Brain pericyte (primary cell): ENCODE measurements at regions not wholly inside any gene's neighbourhood (a gene's known extent, or its start where the extent isn't known, plus 50 kb on each side); places are given as distances from the start of the nearest gene placed in this dataset.

ENCODE experiments used
- DNase-seq: peaks from one replicate; pipeline ENCODE4 v3.0.0-alpha.2; 2012; ENCODE audit warnings: low read depth, low spot score

- DNase-seq: no peak
These were observed 379.2 kb upstream of the MIR17HG start for GRCh38 chr13:90968166-90968904.

GRCh38 chr13:90974249-90974975 lies 373.1 kb upstream of the MIR17HG start:
- no peak for DNase-seq

DNA sequence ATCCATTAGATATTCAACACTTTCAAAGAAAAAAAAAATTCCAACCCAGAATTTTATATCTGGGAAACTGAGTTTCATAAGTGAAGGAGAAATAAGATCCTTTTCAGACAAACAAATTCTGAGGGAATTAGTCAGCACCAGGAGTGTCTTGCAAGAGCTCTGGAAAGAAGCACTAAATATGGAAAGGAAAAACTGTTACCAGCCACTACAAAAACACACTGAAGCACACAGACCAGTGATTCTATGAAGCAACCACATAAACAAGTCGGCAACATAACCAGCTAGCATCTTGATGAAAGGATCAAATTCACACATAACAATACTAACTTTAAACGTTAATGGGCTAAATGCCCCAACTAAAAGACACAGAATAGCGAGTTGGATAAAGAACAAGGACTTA lies 368.4 kb upstream of the MIR17HG start:
- DNase-seq: no peak

DNA sequence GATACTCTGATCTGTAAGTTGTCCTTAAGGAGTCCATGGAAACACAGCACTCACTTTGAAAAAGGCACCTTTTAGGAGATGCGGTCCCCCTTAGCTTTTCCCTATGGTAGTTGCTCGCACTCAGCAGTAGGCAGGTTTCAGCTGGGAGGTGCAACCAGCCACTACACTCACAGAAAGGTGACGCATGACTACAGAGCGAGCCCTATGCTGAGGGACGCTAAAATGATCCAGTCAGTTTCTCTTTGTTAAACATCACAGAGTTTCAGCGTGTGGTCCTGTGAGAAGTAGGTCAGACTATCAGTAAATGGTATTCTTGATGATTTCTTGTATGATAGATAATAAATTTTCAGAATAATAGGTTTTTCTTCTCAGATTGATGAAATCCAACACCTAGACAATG lies 362.7 kb upstream of the MIR17HG start:
- no peak for DNase-seq

DNA sequence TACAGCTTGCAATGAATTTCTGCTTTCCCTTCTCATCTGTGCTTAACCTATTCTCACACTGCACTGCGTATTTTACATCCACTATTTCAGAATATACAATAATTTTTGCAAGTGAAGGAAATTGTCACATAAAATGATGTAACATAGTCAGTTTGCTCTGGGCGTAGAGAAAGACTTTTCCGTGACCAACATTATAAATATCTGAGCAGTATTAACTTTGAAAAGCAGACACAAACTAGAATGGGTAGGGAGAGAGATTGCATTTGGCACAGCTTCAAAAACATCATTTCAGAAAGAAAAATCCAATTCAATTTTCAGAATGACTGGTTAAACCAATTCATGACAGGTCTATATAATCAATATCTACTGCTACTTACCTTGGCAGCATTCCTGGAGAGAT lies 352.5 kb upstream of the MIR17HG start:
- DNase-seq: no peak

- no peak for DNase-seq
These were observed 351.9 kb upstream of the MIR17HG start for GRCh38 chr13:90995614-90996013.

- no peak for DNase-seq
These were observed 349.5 kb upstream of the MIR17HG start for GRCh38 chr13:90997951-90998350.

- DNase-seq: no peak
These were observed 348.1 kb upstream of the MIR17HG start for GRCh38 chr13:90999401-90999800.

- no peak for DNase-seq
These were observed 346.1 kb upstream of the MIR17HG start for GRCh38 chr13:91001371-91001770.

GRCh38 chr13:91014696-91015095 lies 332.8 kb upstream of the MIR17HG start:
- DNase-seq: no peak

GRCh38 chr13:91017031-91017668 lies 330.3 kb upstream of the MIR17HG start:
- DNase-seq: peak; percentile 2

DNA sequence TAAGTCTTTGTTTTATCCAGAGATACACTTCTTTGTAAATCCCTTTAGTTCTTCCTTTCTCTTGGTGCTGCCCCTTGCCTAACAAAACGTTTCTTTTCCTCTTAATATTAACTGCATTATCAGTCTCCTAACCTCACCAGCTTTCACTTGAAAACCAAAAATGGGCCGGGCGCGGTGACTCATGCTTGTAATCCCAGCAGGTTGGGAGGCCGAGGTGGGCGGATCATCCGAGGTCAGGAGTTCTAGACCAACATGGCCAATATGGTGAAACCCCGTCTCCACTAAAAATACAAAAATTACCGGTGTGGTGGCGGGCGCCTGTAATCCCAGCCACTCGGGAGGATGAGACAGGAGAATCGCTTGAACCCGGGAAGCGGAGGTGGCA lies 329.8 kb upstream of the MIR17HG start:
- no peak for DNase-seq

- DNase-seq: no peak
These were observed 326.9 kb upstream of the MIR17HG start for GRCh38 chr13:91020461-91021034.

DNA sequence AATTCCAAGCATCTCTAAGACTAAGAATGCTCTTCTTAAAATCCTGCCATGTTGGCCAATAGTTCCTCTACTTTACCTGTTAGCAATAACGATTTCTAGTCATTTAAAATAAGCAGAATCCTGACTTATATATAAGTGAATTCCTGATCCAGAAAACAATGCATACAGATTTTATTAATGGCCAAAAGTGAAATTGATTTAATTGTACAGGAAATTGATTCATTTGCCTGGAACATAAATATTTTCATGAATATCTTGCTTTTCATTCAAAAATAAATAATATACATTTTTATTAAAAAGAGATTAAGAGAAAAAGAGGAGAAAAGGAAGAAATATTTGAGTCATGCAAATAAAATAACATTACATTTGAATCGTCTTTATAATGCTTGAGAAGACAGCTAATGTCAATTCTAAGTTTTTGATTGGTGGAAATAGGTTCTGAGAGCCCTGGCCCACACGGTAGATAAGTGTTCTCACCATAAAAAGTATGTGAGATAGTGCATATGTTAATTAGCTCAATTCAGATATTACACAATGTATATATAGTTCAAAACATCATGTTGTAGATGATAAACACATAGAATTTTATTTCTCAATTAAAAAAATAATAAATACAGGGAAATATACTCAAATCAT lies 323.2 kb upstream of the MIR17HG start:
- DNase-seq: no peak

GRCh38 chr13:91025442-91025841 lies 322.0 kb upstream of the MIR17HG start:
- no peak for DNase-seq

GRCh38 chr13:91031508-91031907 lies 316.0 kb upstream of the MIR17HG start:
- DNase-seq: no peak

DNA sequence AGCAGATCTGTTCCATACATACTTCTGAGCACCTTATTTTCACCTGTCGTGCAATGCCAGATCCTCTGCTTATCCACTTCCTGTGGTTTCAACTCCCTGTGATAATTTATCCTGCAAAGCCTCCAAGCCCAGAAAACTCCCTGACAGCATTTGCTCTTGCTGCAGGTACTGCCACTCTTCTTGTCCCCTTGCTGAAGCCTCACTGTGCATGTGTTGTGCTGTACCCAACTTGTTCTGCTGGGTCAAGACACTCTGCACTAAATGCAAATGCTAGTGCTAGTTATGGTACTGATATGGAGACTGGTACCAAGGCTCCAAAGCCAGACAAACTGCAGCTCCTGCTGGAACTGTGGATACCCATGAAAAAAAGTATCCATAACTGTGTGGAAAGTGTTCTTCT lies 315.4 kb upstream of the MIR17HG start:
- no peak for DNase-seq

DNA sequence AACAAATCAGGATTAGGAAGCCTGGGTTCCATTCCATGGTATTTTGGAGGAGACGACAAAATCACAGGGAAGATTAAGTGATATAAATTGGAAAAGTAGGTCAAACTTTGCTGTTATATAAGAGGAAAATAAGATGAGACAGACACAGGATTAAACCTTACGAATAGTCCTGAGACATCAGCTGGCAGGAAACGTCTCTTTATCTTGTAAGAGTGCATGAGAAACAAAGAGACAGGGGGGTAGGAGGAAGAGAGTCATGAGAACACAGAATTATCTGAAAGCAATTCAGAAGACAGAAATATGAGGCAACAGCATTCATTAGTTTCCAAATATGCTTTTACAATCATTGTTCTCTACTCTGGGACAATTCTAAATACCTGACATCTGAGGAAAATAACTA lies 310.6 kb upstream of the MIR17HG start:
- no peak for DNase-seq

DNA sequence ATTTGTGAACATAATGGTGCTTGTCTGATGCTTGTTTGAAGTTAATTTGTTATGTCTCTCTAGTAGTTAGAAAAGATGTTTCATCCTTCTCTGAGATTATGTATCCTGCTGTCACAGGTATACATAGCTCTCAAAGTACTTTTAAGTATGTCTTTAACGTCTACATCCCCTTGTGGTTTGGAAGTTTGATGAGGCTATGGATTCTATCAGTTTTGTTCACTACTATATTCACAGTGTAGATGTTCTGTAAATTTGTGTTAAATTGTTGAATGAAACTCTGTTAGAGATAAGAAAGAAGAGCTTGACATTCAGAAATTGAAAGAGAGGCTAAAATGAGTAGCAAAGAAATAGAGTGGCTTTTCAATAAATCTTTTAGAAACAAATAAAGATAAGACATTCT lies 304.6 kb upstream of the MIR17HG start:
- DNase-seq: no peak

- DNase-seq: no peak
These were observed 302.0 kb upstream of the MIR17HG start for GRCh38 chr13:91045351-91046034.

DNA sequence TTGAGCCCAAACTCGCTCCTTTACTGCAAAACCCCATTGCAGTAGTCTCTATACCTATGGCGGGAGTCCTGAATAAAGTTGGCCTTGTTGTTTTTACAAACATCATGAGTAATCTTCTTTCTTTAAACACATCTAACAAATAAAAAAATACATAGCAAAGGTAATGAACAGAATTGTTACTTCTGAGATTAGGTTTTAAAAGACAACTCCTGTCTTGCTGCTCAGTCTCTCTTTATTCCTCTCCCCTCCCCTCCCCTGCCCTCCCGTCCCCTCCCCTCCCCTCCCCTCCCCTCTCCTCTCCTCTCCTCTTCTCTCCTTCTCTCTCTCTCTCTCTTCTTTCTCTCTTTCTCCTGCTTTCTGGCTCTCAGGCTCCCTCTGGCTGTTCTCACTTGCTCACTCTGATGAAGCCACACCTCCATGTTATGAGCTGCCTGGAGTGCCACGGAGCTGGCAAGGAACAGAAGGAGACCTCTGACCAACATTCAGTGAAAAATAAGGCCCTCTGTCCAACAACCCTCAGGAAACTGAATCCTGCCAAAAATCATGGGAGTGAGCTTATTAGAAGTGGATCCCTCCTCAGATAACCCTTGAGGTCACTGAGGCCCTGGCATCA lies 300.7 kb upstream of the MIR17HG start:
- no peak for DNase-seq
